ENCODE measurements at regions not wholly inside any gene's neighbourhood (a gene's known extent, or its start where the extent isn't known, plus 50 kb on each side); places are given as distances from the start of the nearest gene placed in this dataset.

GRCh38 chr13:97712770-97713169 is 240.7 kb upstream of the IPO5 start:
- DNase-seq (ENCODE audit: low read depth, low spot score) = no peak

GRCh38 chr13:97715763-97716162 is 237.7 kb upstream of the IPO5 start:
- DNase-seq (ENCODE audit: low read depth, low spot score) = no peak

More at GRCh38 chr13:97712770-97713169, 240.7 kb upstream of the IPO5 start:
- H3K27ac ChIP-seq = no peak overlapping the region

DNA sequence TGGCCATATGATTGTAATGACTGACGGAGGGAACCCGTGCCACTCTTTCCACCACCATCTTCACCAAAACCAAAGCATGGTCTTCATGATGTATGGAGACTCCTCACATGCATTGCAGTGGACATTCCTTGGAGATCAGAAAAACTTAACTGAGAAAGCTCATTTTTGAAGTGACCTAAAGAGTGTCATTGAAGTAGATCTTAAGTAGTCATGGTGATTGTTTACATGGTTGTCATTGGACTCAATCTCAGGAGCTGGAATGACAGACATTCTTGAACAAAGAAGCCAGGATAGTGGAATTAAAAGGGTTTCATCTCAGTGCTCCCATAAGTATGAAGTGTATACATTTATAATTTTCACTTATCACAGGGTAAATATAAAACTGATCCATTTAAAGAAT is 236.7 kb upstream of the IPO5 start:
- DNase-seq (ENCODE audit: low read depth, low spot score) = no peak

More at GRCh38 chr13:97715763-97716162, 237.7 kb upstream of the IPO5 start:
- no peak overlapping the region for H3K27ac ChIP-seq

GRCh38 chr13:97719736-97720135 is 233.7 kb upstream of the IPO5 start:
- no peak overlapping the region for H3K27ac ChIP-seq
- no peak for DNase-seq (ENCODE audit: low read depth, low spot score)

More for the DNA sequence above, 236.7 kb upstream of the IPO5 start:
- no peak overlapping the region for H3K27ac ChIP-seq

GRCh38 chr13:97720896-97721295 is 232.6 kb upstream of the IPO5 start:
- H3K27ac ChIP-seq = no peak overlapping the region
- DNase-seq (ENCODE audit: low read depth, low spot score) = no peak

DNA sequence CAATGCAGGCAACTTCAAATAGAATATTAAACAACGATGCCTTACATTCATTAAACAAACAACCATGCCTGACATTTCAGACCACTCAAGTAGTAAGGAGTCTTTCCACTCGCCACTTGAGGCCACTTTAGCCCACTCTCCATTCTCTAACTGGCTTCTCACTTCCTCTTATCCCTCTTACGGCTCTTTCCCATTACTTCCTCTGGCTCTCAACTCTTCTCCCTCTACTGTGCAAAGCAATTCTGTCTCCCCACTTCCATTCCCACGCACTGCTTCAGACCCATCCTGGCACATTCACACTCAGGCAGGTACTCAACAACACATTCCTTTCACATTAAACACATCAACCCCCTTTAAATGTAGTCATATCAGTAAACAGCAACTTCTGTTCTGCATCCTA is 229.8 kb upstream of the IPO5 start:
- no peak for DNase-seq (ENCODE audit: low read depth, low spot score)
- no peak overlapping the region for H3K27ac ChIP-seq

GRCh38 chr13:97724450-97724849 is 229.0 kb upstream of the IPO5 start:
- no peak overlapping the region for H3K27ac ChIP-seq
- DNase-seq (ENCODE audit: low read depth, low spot score) = no peak

- no peak for DNase-seq (ENCODE audit: low read depth, low spot score)
These were observed 226.7 kb upstream of the IPO5 start for GRCh38 chr13:97726664-97727280.

DNA sequence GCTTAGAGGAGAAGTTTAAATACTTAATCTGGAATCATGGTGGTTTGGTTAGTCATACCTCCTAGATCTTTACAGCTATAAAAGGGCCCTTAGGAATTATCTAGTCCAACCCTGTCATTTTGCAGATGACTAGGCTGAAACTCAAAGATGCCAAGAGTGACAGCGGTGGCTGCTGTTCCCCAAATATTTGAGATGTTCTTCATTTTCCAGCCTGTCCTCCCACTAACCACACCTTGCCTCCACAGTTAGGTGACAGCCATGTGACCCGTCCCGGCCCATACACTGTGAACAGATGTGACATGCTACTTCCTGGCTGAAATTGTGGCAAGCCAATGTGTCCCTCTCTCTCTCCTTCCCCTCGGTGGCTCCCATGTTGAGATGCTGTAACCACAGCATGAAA is 225.5 kb upstream of the IPO5 start:
- no peak for DNase-seq (ENCODE audit: low read depth, low spot score)
- H3K27ac ChIP-seq = no peak overlapping the region

More at GRCh38 chr13:97726664-97727280, 226.7 kb upstream of the IPO5 start:
- H3K27ac ChIP-seq = no peak overlapping the region

GRCh38 chr13:97736436-97736835 is 217.0 kb upstream of the IPO5 start:
- H3K27ac ChIP-seq = no peak overlapping the region
- DNase-seq (ENCODE audit: low read depth, low spot score) = no peak

DNA sequence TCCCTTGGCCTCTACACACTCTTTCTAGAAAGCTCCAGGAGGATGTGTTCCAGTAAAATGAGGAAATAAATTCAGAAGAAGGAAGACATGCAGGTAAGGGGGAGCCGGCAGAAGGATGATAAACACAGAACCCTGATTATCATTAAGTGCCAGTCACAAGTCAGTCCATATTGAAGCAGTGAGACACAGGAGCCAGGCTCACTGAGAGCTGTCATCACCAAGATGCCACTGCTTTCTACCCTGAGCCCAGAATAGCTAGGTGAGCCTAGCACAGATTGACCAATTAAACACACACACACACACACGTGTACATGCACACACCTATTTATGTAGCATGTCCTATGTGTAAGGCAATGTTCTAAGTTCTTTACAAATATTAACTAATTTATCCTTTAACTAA is 211.4 kb upstream of the IPO5 start:
- no peak for DNase-seq (ENCODE audit: low read depth, low spot score)

DNA sequence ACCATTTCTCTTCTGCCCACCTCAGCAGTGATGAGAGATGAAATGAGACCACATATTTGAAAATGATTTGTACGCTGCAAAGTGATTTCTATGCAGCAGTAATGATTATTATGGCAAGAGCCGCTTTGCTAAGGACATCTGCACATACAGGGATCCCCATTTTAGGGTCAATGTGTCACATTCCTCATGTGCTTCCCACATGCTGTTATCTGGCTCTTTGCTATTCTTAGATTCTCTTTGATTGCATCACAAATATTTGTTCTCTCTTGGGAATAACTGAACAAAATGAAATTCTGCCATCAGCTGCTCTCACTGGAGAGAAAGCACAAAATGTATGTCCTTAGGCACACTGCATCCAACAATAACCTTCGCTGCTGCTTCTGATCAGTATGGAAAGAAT is 209.5 kb upstream of the IPO5 start:
- DNase-seq (ENCODE audit: low read depth, low spot score) = no peak
- H3K27ac ChIP-seq = no peak overlapping the region

More for the DNA sequence above, 211.4 kb upstream of the IPO5 start:
- no peak overlapping the region for H3K27ac ChIP-seq

DNA sequence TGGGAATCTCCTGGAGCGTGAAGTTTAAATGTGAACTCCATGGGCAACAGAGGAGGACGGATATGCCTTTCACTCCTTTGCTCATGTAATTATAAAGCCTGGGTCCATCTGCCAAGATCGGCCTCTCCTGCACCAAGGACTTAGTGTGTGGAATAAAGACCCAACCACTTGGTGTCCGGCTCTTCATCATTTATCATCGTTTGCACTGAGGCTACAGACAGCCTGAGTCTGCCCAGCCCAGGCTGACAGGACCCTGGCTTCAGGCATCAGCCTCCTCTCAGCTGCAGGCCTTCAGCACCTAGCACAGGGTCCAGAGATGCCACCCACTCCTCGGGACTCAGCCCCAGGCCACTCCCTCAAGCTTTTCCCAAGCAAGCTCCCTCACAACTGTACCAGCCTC is 206.8 kb upstream of the IPO5 start:
- H3K27ac ChIP-seq = no peak overlapping the region
- no peak for DNase-seq (ENCODE audit: low read depth, low spot score)

GRCh38 chr13:97749174-97749573 is 204.3 kb upstream of the IPO5 start:
- DNase-seq (ENCODE audit: low read depth, low spot score) = peak; percentile 60

DNA sequence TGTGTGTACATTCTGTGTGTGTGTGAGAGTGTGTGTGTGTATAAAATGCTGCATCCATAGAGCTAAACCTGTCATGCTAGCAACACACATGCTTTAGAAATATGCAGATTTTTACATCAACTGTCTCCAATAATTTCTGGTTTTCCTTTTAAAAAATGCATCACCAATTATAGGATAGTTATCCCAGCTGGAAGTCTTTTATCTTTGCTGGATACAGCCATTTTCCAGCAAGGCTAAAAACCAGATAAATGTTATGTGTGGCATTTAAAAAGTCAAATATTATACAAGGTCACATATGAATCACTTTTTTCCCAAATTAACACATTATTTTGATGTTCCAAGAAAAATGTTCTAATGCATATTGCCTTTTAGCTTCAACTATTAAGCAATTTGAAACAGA is 202.0 kb upstream of the IPO5 start:
- H3K27ac ChIP-seq = no peak overlapping the region
- DNase-seq (ENCODE audit: low read depth, low spot score) = no peak

More at GRCh38 chr13:97749174-97749573, 204.3 kb upstream of the IPO5 start:
- no peak overlapping the region for H3K27ac ChIP-seq

DNA sequence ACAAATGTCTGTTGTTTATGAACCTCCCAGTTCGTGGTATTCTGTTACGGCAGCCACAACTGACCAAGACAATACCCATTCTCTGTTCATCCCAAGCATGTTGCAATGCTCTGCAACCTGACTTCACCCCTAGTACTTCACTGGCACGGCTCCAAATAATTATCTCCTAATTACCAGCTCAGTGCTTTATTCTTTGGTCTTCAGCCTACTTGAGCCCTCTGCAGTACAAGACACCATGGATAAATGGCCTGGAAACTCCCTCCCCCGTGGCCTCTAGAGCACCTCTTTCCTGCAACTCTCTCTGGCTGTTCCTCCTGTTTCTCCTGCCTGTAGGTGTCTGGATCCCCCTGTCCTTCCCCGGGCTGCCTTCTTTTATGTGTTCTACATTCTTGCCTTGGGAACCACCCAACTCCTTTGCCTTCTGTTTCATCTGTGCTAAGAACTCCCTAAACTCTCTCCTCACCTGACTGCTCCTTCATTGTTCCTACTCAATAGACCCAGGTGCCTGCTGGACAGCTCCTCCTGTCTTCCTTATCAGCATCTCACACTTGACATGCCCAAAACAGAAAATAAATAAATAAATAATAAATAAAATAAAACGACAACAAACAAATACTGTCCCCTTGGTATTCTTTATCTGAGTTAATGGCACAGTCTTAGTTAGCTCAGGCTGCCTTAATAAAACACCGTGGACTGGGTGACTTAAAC is 200.4 kb upstream of the IPO5 start:
- DNase-seq (ENCODE audit: low read depth, low spot score) = no peak
- no peak overlapping the region for H3K27ac ChIP-seq

- no peak overlapping the region for H3K27ac ChIP-seq
- DNase-seq (ENCODE audit: low read depth, low spot score) = no peak
These were observed 199.4 kb upstream of the IPO5 start for GRCh38 chr13:97753942-97754670.

GRCh38 chr13:97757807-97758206 is 195.7 kb upstream of the IPO5 start:
- H3K27ac ChIP-seq = no peak overlapping the region
- no peak for DNase-seq (ENCODE audit: low read depth, low spot score)

- H3K27ac ChIP-seq = no peak overlapping the region
- no peak for DNase-seq (ENCODE audit: low read depth, low spot score)
These were observed 195.2 kb upstream of the IPO5 start for GRCh38 chr13:97758317-97758716.

- H3K27ac ChIP-seq = no peak overlapping the region
- no peak for DNase-seq (ENCODE audit: low read depth, low spot score)
These were observed 191.5 kb upstream of the IPO5 start for GRCh38 chr13:97761796-97762540.

- DNase-seq (ENCODE audit: low read depth, low spot score) = no peak
- no peak overlapping the region for H3K27ac ChIP-seq
These were observed 186.7 kb upstream of the IPO5 start for GRCh38 chr13:97766749-97767148.
